ENCODE measurements at regions not wholly inside any gene's neighbourhood (a gene's known extent, or its start where the extent isn't known, plus 50 kb on each side); places are given as distances from the start of the nearest gene placed in this dataset.

GRCh38 chr17:77504652-77505155 is 363.9 kb downstream of the SEC14L1 start:
- TF ChIP-seq POLR2AphosphoS5 (IDR thresholded peaks at IDR 0.05) (no peak), EP300 (IDR thresholded peaks at IDR 0.05; ENCODE audit: low read depth) (no peak), CTCF (IDR thresholded peaks at IDR 0.05) (no peak), POLR2A (IDR thresholded peaks at IDR 0.05) (no peak)
- 83 to 91% methylated on average over 6 to 9 of the region's 9 CpGs for WGBS, 2 donors (ENCODE audit: low coverage in 1 of 2)
- no peaks in the 10 kb centered on the region for H3K4me1 ChIP-seq
- no peak overlapping the region for H3K4me3 ChIP-seq
- H3K9me3 ChIP-seq: no peaks in the 10 kb centered on the region
- H3K36me3 ChIP-seq: no peaks in the 10 kb centered on the region
- H3K27me3 ChIP-seq: no peaks in the 10 kb centered on the region
- intact Hi-C loops (cut with DNase I; ENCODE audit: low total_unique reads): no loop called here
- no peak for DNase-seq
- in situ Hi-C loops (cut with MboI; ENCODE audit: low pct_ligation_motif_present in 1 of 4, low pct_unique_long_range_greater_than_20kb in 1 of 4, low sequenced_read_pairs in 3 of 4): no loop called here
- no peak overlapping the region for H3K27ac ChIP-seq

GRCh38 chr17:77505181-77505639 is 364.4 kb downstream of the SEC14L1 start:
- no peak for DNase-seq
- no peaks in the 10 kb centered on the region for H3K27me3 ChIP-seq
- H3K4me3 ChIP-seq: no peak overlapping the region
- 90% methylated on average over 12 of the region's 12 CpGs; no CpG with 5 or more reads in 1 of the 2 donors for WGBS, 2 donors (ENCODE audit: low coverage in 1 of 2)
- TF ChIP-seq POLR2A (IDR thresholded peaks at IDR 0.05) (no peak), CTCF (IDR thresholded peaks at IDR 0.05) (no peak), EP300 (IDR thresholded peaks at IDR 0.05; ENCODE audit: low read depth) (no peak)
- intact Hi-C loops (cut with DNase I; ENCODE audit: low total_unique reads) (no loop called here), in situ Hi-C loops (cut with MboI; ENCODE audit: low pct_ligation_motif_present in 1 of 4, low pct_unique_long_range_greater_than_20kb in 1 of 4, low sequenced_read_pairs in 3 of 4) (no loop called here)
- no peak overlapping the region for H3K27ac ChIP-seq
- no peaks in the 10 kb centered on the region for H3K9me3 ChIP-seq
- H3K4me1 ChIP-seq: no peaks in the 10 kb centered on the region
- H3K36me3 ChIP-seq: no peaks in the 10 kb centered on the region

GRCh38 chr17:77506371-77506991 is 365.7 kb downstream of the SEC14L1 start:
- no peak for TF ChIP-seq POLR2AphosphoS5 (IDR thresholded peaks at IDR 0.05)
- no peak for TF ChIP-seq POLR2A (IDR thresholded peaks at IDR 0.05)
- TF ChIP-seq CTCF (IDR thresholded peaks at IDR 0.05): no peak
- TF ChIP-seq EP300 (IDR thresholded peaks at IDR 0.05; ENCODE audit: low read depth): no peak
- Histone ChIP-seq H3K4me1 (no peaks in the 10 kb centered on the region), H3K36me3 (no peaks in the 10 kb centered on the region), H3K4me3 (no peak overlapping the region), H3K27ac (no peak overlapping the region), H3K27me3 (no peaks in the 10 kb centered on the region), H3K9me3 (peaks cover 0 to 4% of the 10 kb centered on the region in 2 donors)
- in situ Hi-C loops (cut with MboI; ENCODE audit: low pct_ligation_motif_present in 1 of 4, low pct_unique_long_range_greater_than_20kb in 1 of 4, low sequenced_read_pairs in 3 of 4): no loop called here
- WGBS, 2 donors (ENCODE audit: low coverage in 1 of 2): 82 to 90% methylated on average over 2 to 27 of the region's 27 CpGs
- no peak for DNase-seq
- intact Hi-C loops (cut with DNase I; ENCODE audit: low total_unique reads): no loop called here

- H3K4me1 ChIP-seq: no peaks in the 10 kb centered on the region
- no peak overlapping the region for H3K27ac ChIP-seq
- intact Hi-C loops (cut with DNase I; ENCODE audit: low total_unique reads): no loop called here
- H3K27me3 ChIP-seq: no peaks in the 10 kb centered on the region
- TF ChIP-seq POLR2AphosphoS5 (IDR thresholded peaks at IDR 0.05) (no peak), POLR2A (IDR thresholded peaks at IDR 0.05) (no peak), EP300 (IDR thresholded peaks at IDR 0.05; ENCODE audit: low read depth) (no peak), CTCF (IDR thresholded peaks at IDR 0.05) (no peak)
- in situ Hi-C loops (cut with MboI; ENCODE audit: low pct_ligation_motif_present in 1 of 4, low pct_unique_long_range_greater_than_20kb in 1 of 4, low sequenced_read_pairs in 3 of 4): no loop called here
- peak; percentile 3 for DNase-seq
- H3K36me3 ChIP-seq: no peaks in the 10 kb centered on the region
- no peak overlapping the region for H3K4me3 ChIP-seq
- 65% methylated on average over 19 of the region's 19 CpGs; no CpG with 5 or more reads in 1 of the 2 donors for WGBS, 2 donors (ENCODE audit: low coverage in 1 of 2)
- H3K9me3 ChIP-seq: peaks cover 0 to 6% of the 10 kb centered on the region in 2 donors
Measured at GRCh38 chr17:77507111-77507885, 366.5 kb downstream of the SEC14L1 start.

All from transverse colon (tissue), 4 donors.